ENCODE measurements at regions not wholly inside any gene's neighbourhood (a gene's known extent, or its start where the extent isn't known, plus 50 kb on each side); places are given as distances from the start of the nearest gene placed in this dataset.

DNA sequence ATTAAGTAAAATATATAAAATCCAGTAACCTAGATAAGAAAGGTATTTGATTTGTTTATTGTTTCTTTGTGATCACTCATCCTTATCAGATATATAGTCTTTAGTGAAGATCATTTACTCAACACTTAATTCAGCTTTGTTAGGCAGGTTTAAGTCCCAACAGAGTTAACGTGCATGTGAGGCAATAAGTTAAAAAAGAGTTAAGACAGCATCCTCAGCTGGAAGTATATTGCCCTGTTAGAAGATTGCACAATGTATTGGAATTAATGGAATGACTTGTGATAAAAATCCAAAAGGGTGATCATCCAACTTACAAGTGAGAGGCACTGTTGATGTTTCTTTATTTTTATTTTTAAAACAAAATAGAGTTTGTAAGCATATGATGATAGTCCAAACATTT, 1162.1 kb downstream of the RAPGEF2 start:
- Histone ChIP-seq H3K79me2 (ENCODE audit: control insufficient read depth, insufficient read depth, low read length, poor library complexity) (no peaks in the 10 kb centered on the region), H4K91ac (ENCODE audit: low read depth, low read length) (no peak overlapping the region), H3K79me1 (ENCODE audit: low read length) (no peaks in the 10 kb centered on the region), H2BK12ac (ENCODE audit: low read length) (no peak overlapping the region), H3K9ac (ENCODE audit: low read length) (no peak overlapping the region), H3K18ac (ENCODE audit: low read length) (no peak overlapping the region), H4K8ac (ENCODE audit: low read depth, low read length) (no peak overlapping the region), H3K23ac (ENCODE audit: low read length) (no peak overlapping the region), H3K4me3 (ENCODE audit: low read depth, low read length) (no peak overlapping the region), H2BK5ac (ENCODE audit: low read depth, low read length, poor library complexity) (no peak overlapping the region), H2AK5ac (ENCODE audit: low read length) (no peak overlapping the region), H3K27me3 (ENCODE audit: insufficient read depth, low read length) (no peaks in the 10 kb centered on the region), H3K4me2 (ENCODE audit: low read length) (no peak overlapping the region), H3K36me3 (ENCODE audit: control insufficient read depth in 1 of 2, insufficient read depth in 2 of 2, low read length in 2 of 2) (no peaks in the 10 kb centered on the region), H2BK120ac (ENCODE audit: insufficient read depth, low read length, poor library complexity) (no peak overlapping the region), H3K14ac (ENCODE audit: low read length) (no peak overlapping the region), H3K4ac (ENCODE audit: low read depth, low read length) (no peak overlapping the region), H3K9me3 (ENCODE audit: insufficient read depth, low read depth, low read length) (no peaks in the 10 kb centered on the region), H4K12ac (ENCODE audit: low read depth, low read length) (no peak overlapping the region), H2AFZ (ENCODE audit: insufficient read depth, low read length, poor library complexity) (no peak overlapping the region), H3K4me1 (ENCODE audit: control insufficient read depth in 1 of 2, insufficient read depth in 2 of 2, low read length in 2 of 2) (no peaks in the 10 kb centered on the region), H3K27ac (ENCODE audit: low read depth, low read length) (no peak overlapping the region)
- DNase-seq = no peak
- WGBS (ENCODE audit: extremely low coverage, insufficient coverage, insufficient read length) = no CpG with 5 or more reads among the region's 1 CpG

DNA sequence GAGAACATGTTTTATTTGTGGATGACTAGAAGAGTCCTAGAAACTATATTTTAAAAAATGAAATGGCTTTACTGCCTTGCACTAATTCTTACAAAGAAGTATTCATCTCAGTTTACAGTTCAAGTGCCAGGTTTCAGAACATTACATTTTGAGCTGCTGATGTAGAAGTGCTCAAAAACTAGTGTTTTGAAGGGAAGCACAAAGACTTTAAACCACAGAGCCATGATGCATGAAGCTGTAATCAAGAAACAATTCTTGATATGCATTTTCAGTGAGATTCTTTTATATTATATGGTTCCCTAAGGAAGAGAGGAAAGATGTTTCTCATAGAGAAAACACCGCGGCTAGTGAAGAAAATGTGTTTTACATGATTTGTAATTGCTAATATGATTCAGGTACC, 1163.0 kb downstream of the RAPGEF2 start:
- no peaks in the 10 kb centered on the region for H3K27me3 ChIP-seq (ENCODE audit: insufficient read depth, low read length)
- WGBS (ENCODE audit: extremely low coverage, insufficient coverage, insufficient read length) = no CpG with 5 or more reads among the region's 2 CpGs
- no peak overlapping the region for H4K91ac ChIP-seq (ENCODE audit: low read depth, low read length)

DNA sequence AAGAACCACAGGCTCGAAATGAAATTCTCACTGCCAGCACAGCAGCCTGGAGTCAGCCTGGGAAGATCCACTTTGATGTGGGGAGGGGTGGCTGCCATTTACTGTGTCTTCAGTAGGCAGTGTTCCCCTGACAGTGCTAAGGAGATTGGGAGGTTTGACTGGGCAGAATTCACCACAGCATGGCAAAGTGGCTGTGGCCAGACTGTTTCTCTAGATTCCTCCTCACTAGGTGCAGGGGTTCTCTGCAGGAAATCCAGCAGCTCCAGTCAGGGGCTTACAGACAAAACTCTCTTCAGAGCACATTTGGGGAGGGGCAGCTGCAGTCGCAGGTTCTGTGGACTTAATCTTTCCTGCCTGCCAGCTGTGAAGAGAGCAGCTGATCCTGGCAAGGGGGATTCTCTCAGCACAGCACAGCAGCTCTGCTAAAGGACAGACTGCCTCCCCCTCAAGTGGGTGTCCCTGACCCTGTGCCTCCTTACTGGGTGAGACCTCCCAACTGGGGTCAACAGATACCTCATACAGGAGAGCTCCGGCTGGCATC, 1174.0 kb downstream of the RAPGEF2 start:
- H2BK12ac ChIP-seq (ENCODE audit: low read length) = no peak overlapping the region

More for the DNA sequence above, 1163.0 kb downstream of the RAPGEF2 start:
- Histone ChIP-seq H3K14ac (ENCODE audit: low read length) (no peak overlapping the region), H3K23ac (ENCODE audit: low read length) (no peak overlapping the region), H3K4me1 (ENCODE audit: control insufficient read depth in 1 of 2, insufficient read depth in 2 of 2, low read length in 2 of 2) (no peaks in the 10 kb centered on the region), H3K4me3 (ENCODE audit: low read depth, low read length) (no peak overlapping the region), H3K27ac (ENCODE audit: low read depth, low read length) (no peak overlapping the region), H2BK5ac (ENCODE audit: low read depth, low read length, poor library complexity) (no peak overlapping the region), H3K4me2 (ENCODE audit: low read length) (no peak overlapping the region), H4K8ac (ENCODE audit: low read depth, low read length) (no peak overlapping the region), H2AFZ (ENCODE audit: insufficient read depth, low read length, poor library complexity) (no peak overlapping the region), H3K9ac (ENCODE audit: low read length) (no peak overlapping the region), H3K79me1 (ENCODE audit: low read length) (no peaks in the 10 kb centered on the region), H3K18ac (ENCODE audit: low read length) (no peak overlapping the region), H4K12ac (ENCODE audit: low read depth, low read length) (no peak overlapping the region), H3K36me3 (ENCODE audit: control insufficient read depth in 1 of 2, insufficient read depth in 2 of 2, low read length in 2 of 2) (no peaks in the 10 kb centered on the region), H3K79me2 (ENCODE audit: control insufficient read depth, insufficient read depth, low read length, poor library complexity) (no peaks in the 10 kb centered on the region), H2BK12ac (ENCODE audit: low read length) (no peak overlapping the region), H2BK120ac (ENCODE audit: insufficient read depth, low read length, poor library complexity) (no peak overlapping the region), H3K9me3 (ENCODE audit: insufficient read depth, low read depth, low read length) (no peaks in the 10 kb centered on the region), H2AK5ac (ENCODE audit: low read length) (no peak overlapping the region), H3K4ac (ENCODE audit: low read depth, low read length) (no peak overlapping the region)
- no peak for DNase-seq

DNA sequence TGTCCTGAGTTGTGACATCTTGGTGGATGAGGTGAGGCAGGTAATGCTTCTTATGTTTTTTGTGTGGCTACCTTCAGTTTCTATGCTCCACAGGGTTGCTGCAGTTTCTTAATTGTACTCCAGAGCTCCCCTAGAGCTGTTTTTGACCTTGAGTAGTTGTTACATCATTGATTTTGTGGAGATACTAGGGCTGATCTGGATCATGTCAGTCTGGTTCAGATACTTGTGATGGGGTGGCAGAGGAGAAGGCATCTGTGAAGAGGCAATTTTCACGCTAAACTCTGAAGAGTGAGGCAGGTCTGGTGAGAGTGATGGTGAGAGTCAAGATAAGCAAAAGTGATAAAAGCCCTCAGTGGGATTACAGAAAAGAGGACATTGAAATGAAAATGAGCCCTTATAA, 1180.2 kb downstream of the RAPGEF2 start:
- no peaks in the 10 kb centered on the region for H3K36me3 ChIP-seq (ENCODE audit: control insufficient read depth in 1 of 2, insufficient read depth in 2 of 2, low read length in 2 of 2)
- no peak overlapping the region for H3K4me2 ChIP-seq (ENCODE audit: low read length)
- no peak overlapping the region for H4K91ac ChIP-seq (ENCODE audit: low read depth, low read length)
- no peak overlapping the region for H4K8ac ChIP-seq (ENCODE audit: low read depth, low read length)
- H2AK5ac ChIP-seq (ENCODE audit: low read length) = no peak overlapping the region
- no peaks in the 10 kb centered on the region for H3K27me3 ChIP-seq (ENCODE audit: insufficient read depth, low read length)
- H3K4me3 ChIP-seq (ENCODE audit: low read depth, low read length) = no peak overlapping the region
- H2BK5ac ChIP-seq (ENCODE audit: low read depth, low read length, poor library complexity) = no peak overlapping the region
- no peak overlapping the region for H2AFZ ChIP-seq (ENCODE audit: insufficient read depth, low read length, poor library complexity)
- no peak overlapping the region for H2BK120ac ChIP-seq (ENCODE audit: insufficient read depth, low read length, poor library complexity)
- WGBS (ENCODE audit: extremely low coverage, insufficient coverage, insufficient read length) = no CpG with 5 or more reads among the region's 1 CpG
- no peak overlapping the region for H3K18ac ChIP-seq (ENCODE audit: low read length)
- H3K79me1 ChIP-seq (ENCODE audit: low read length) = no peaks in the 10 kb centered on the region
- H2BK12ac ChIP-seq (ENCODE audit: low read length) = no peak overlapping the region
- H4K12ac ChIP-seq (ENCODE audit: low read depth, low read length) = no peak overlapping the region
- no peak overlapping the region for H3K23ac ChIP-seq (ENCODE audit: low read length)
- no peak overlapping the region for H3K9ac ChIP-seq (ENCODE audit: low read length)
- no peak overlapping the region for H3K27ac ChIP-seq (ENCODE audit: low read depth, low read length)
- no peaks in the 10 kb centered on the region for H3K4me1 ChIP-seq (ENCODE audit: control insufficient read depth in 1 of 2, insufficient read depth in 2 of 2, low read length in 2 of 2)
- no peak for DNase-seq
- H3K14ac ChIP-seq (ENCODE audit: low read length) = no peak overlapping the region
- no peaks in the 10 kb centered on the region for H3K9me3 ChIP-seq (ENCODE audit: insufficient read depth, low read depth, low read length)
- H3K79me2 ChIP-seq (ENCODE audit: control insufficient read depth, insufficient read depth, low read length, poor library complexity) = no peaks in the 10 kb centered on the region
- no peak overlapping the region for H3K4ac ChIP-seq (ENCODE audit: low read depth, low read length)

More for the DNA sequence above, 1174.0 kb downstream of the RAPGEF2 start:
- Histone ChIP-seq H3K23ac (ENCODE audit: low read length) (no peak overlapping the region), H3K4ac (ENCODE audit: low read depth, low read length) (no peak overlapping the region), H3K79me2 (ENCODE audit: control insufficient read depth, insufficient read depth, low read length, poor library complexity) (no peaks in the 10 kb centered on the region), H3K4me2 (ENCODE audit: low read length) (no peak overlapping the region), H3K9me3 (ENCODE audit: insufficient read depth, low read depth, low read length) (no peaks in the 10 kb centered on the region), H4K91ac (ENCODE audit: low read depth, low read length) (no peak overlapping the region), H3K79me1 (ENCODE audit: low read length) (no peaks in the 10 kb centered on the region), H3K14ac (ENCODE audit: low read length) (no peak overlapping the region), H3K4me3 (ENCODE audit: low read depth, low read length) (no peak overlapping the region), H4K8ac (ENCODE audit: low read depth, low read length) (no peak overlapping the region), H2BK5ac (ENCODE audit: low read depth, low read length, poor library complexity) (no peak overlapping the region), H3K27ac (ENCODE audit: low read depth, low read length) (no peak overlapping the region), H3K18ac (ENCODE audit: low read length) (no peak overlapping the region), H3K4me1 (ENCODE audit: control insufficient read depth in 1 of 2, insufficient read depth in 2 of 2, low read length in 2 of 2) (no peaks in the 10 kb centered on the region), H3K36me3 (ENCODE audit: control insufficient read depth in 1 of 2, insufficient read depth in 2 of 2, low read length in 2 of 2) (no peaks in the 10 kb centered on the region), H3K27me3 (ENCODE audit: insufficient read depth, low read length) (no peaks in the 10 kb centered on the region), H2AFZ (ENCODE audit: insufficient read depth, low read length, poor library complexity) (no peak overlapping the region), H2BK120ac (ENCODE audit: insufficient read depth, low read length, poor library complexity) (no peak overlapping the region), H2AK5ac (ENCODE audit: low read length) (no peak overlapping the region), H4K12ac (ENCODE audit: low read depth, low read length) (no peak overlapping the region), H3K9ac (ENCODE audit: low read length) (no peak overlapping the region)
- no CpG with 5 or more reads among the region's 3 CpGs for WGBS (ENCODE audit: extremely low coverage, insufficient coverage, insufficient read length)
- no peak for DNase-seq
